Right lobe of liver (tissue), 4 donors: ENCODE measurements at regions not wholly inside any gene's neighbourhood (a gene's known extent, or its start where the extent isn't known, plus 50 kb on each side); places are given as distances from the start of the nearest gene placed in this dataset.

ENCODE experiments used
- CTCF ChIP-seq, 4 donors: fragments of 200-600 bp in 3 of 4; fragments of 450-650 bp in 1 of 4; IDR thresholded peaks; one replicate each; pipeline versions ENCODE4 v1.5.1 to v1.8.0; 2016 to 2022; ENCODE audit warnings: antibody characterized with exemption in 4 of 4, mild to moderate bottlenecking in 2 of 4
- POLR2A ChIP-seq: fragments of 450-650 bp; IDR thresholded peaks from one replicate; pipeline ENCODE4 v1.6.1; 2017; ENCODE audit warnings: antibody characterized with exemption, mild to moderate bottlenecking
- donor health status: DM: no; HTN: no; CAD: no.
- donor health status: DM: no; HTN: no; CAD: no.
- donor health status: DM: no; HTN: yes; CAD: no.

GRCh38 chr11:130580891-130581492 lies 132.5 kb downstream of the ADAMTS15 start:
- TF ChIP-seq CTCF (IDR thresholded peaks at IDR 0.05) (no peak), POLR2A (no peak)
